Spleen (tissue), 7 donors: ENCODE measurements at regions not wholly inside any gene's neighbourhood (a gene's known extent, or its start where the extent isn't known, plus 50 kb on each side); places are given as distances from the start of the nearest gene placed in this dataset.

Experiments
- CTCF ChIP-seq, 11 experiments: fragments of 200-600 bp in 7 of 11; fragments of 450-650 bp in 4 of 11; sonication (generic) in 4 of 11; IDR thresholded peaks in 8 of 11; conservative IDR thresholded peaks in 3 of 11; 1 replicate in 7 of 11; 2 replicates in 4 of 11; pipeline versions ENCODE4 v1.4.0 to v1.8.0; 2016 to 2021; ENCODE audit warnings: antibody characterized with exemption in 11 of 11, inconsistent platforms in 4 of 11, mild to moderate bottlenecking in 1 of 11
- POLR2A ChIP-seq, 3 donors: fragments of 450-650 bp; IDR thresholded peaks; one replicate each; pipeline ENCODE4 v1.5.1; 2017; ENCODE audit warnings: antibody characterized with exemption in 3 of 3, mild to moderate bottlenecking in 1 of 3
- POLR2AphosphoS5 ChIP-seq, 3 donors: sonication (generic); formaldehyde crosslinking; IDR thresholded peaks; one replicate each; pipeline ENCODE4 v1.5.1; 2017; ENCODE audit warnings: antibody characterized with exemption in 3 of 3
- donor health status: DM: no; HTN: no; CAD: no; lungs with moderate emphysema.
- donor health status: DM: no; HTN: no; CAD: no.
- donor health status: DM: no; HTN: no; CAD: no.

- no peak for TF ChIP-seq CTCF (IDR thresholded peaks at IDR 0.05 in 8 of 11, conservative IDR thresholded peaks at IDR 0.05 in 3 of 11)
- TF ChIP-seq POLR2A (IDR thresholded peaks at IDR 0.05), result no peak
- TF ChIP-seq POLR2AphosphoS5 (IDR thresholded peaks at IDR 0.05), result no peak
Observed at GRCh38 chr12:19692566-19692965, 253.3 kb downstream of the AEBP2 start.
